Fibroblast of the aortic adventitia (primary cell): ENCODE measurements at regions not wholly inside any gene's neighbourhood (a gene's known extent, or its start where the extent isn't known, plus 50 kb on each side); places are given as distances from the start of the nearest gene placed in this dataset.

Source experiments
- DNase-seq: peaks from one replicate; pipeline ENCODE4 v3.0.0-alpha.2; 2010; ENCODE audit warnings: low read depth
- H3K4me3 ChIP-seq: 2 replicates; pipeline ENCODE4 v1.5.1; 2011; ENCODE audit warnings: low read depth, mild to moderate bottlenecking, control low read depth, low read length, moderate library complexity
- CTCF ChIP-seq: IDR thresholded peaks from 2 replicates; pipeline ENCODE4 v1.5.1; 2011; ENCODE audit warnings: mild to moderate bottlenecking, low read length, control low read depth, inconsistent platforms; ENCODE audit not compliant: insufficient read depth

GRCh38 chr20:12054556-12054955, 136.9 kb downstream of the BTBD3 start:
- no peak overlapping the region for H3K4me3 ChIP-seq
- TF ChIP-seq CTCF: no peak
- DNase-seq: no peak

GRCh38 chr20:12055161-12055560, 137.5 kb downstream of the BTBD3 start:
- DNase-seq: no peak
- TF ChIP-seq CTCF: no peak
- H3K4me3 ChIP-seq: no peak overlapping the region

GRCh38 chr20:12056839-12057238, 139.1 kb downstream of the BTBD3 start:
- no peak for TF ChIP-seq CTCF
- no peak overlapping the region for H3K4me3 ChIP-seq
- DNase-seq: peak; percentile 20

- H3K4me3 ChIP-seq: no peak overlapping the region
- DNase-seq: no peak
- no peak for TF ChIP-seq CTCF
Measured at GRCh38 chr20:12057778-12058177, 140.1 kb downstream of the BTBD3 start.

GRCh38 chr20:12058216-12058615, 140.5 kb downstream of the BTBD3 start:
- no peak overlapping the region for H3K4me3 ChIP-seq
- no peak for TF ChIP-seq CTCF
- DNase-seq: no peak

- no peak overlapping the region for H3K4me3 ChIP-seq
- DNase-seq: peak; percentile 67
- no peak for TF ChIP-seq CTCF
Measured at GRCh38 chr20:12061466-12061865, 143.8 kb downstream of the BTBD3 start.

GRCh38 chr20:12063106-12063684, 145.5 kb downstream of the BTBD3 start:
- no peak overlapping the region for H3K4me3 ChIP-seq
- no peak for TF ChIP-seq CTCF
- no peak for DNase-seq
